ENCODE measurements at regions not wholly inside any gene's neighbourhood (a gene's known extent, or its start where the extent isn't known, plus 50 kb on each side); places are given as distances from the start of the nearest gene placed in this dataset.
"Not testable (repeated sequence)": the region's sequence is repeated elsewhere in the genome, so short reads cannot be mapped to it uniquely, and the experiment has no call there.

GRCh38 chr22:49657974-49658590 is 169.6 kb downstream of the BRD1 start:
- DNase-seq = no peak

GRCh38 chr22:49657275-49657973 is 170.2 kb downstream of the BRD1 start:
- no peak for DNase-seq

GRCh38 chr22:49656883-49657274 is 170.8 kb downstream of the BRD1 start:
- DNase-seq = not testable (repeated sequence)

GRCh38 chr22:49656291-49656851 is 171.3 kb downstream of the BRD1 start:
- DNase-seq = no peak

- no peak for DNase-seq
These were observed 172.4 kb downstream of the BRD1 start for GRCh38 chr22:49655168-49655812.

GRCh38 chr22:49650336-49651241 is 177.1 kb downstream of the BRD1 start:
- no peak for DNase-seq

- DNase-seq = no peak
These were observed 178.3 kb downstream of the BRD1 start for GRCh38 chr22:49649166-49650068.

- no peak for DNase-seq
These were observed 179.6 kb downstream of the BRD1 start for GRCh38 chr22:49648053-49648452.

GRCh38 chr22:49647627-49648026 is 180.0 kb downstream of the BRD1 start:
- no peak for DNase-seq

- no peak for DNase-seq
These were observed 180.8 kb downstream of the BRD1 start for GRCh38 chr22:49646876-49647275.

- DNase-seq = no peak
These were observed 181.7 kb downstream of the BRD1 start for GRCh38 chr22:49645791-49646550.

- DNase-seq = no peak
These were observed 182.4 kb downstream of the BRD1 start for GRCh38 chr22:49645257-49645656.

GRCh38 chr22:49643998-49644397 is 183.7 kb downstream of the BRD1 start:
- no peak for DNase-seq

- no peak for DNase-seq
These were observed 184.2 kb downstream of the BRD1 start for GRCh38 chr22:49643466-49643865.

GRCh38 chr22:49642741-49643140 is 184.9 kb downstream of the BRD1 start:
- no peak for DNase-seq

- DNase-seq = no peak
These were observed 185.3 kb downstream of the BRD1 start for GRCh38 chr22:49642331-49642730.

GRCh38 chr22:49641770-49642313 is 185.8 kb downstream of the BRD1 start:
- DNase-seq = no peak

GRCh38 chr22:49640366-49641095 is 187.1 kb downstream of the BRD1 start:
- DNase-seq = no peak

GRCh38 chr22:49639956-49640355 is 187.7 kb downstream of the BRD1 start:
- no peak for DNase-seq

- DNase-seq = no peak
These were observed 188.9 kb downstream of the BRD1 start for GRCh38 chr22:49638788-49639187.

All from NCI-H187 (cell line).